ENCODE measurements at regions not wholly inside any gene's neighbourhood (a gene's known extent, or its start where the extent isn't known, plus 50 kb on each side); places are given as distances from the start of the nearest gene placed in this dataset.

- TF ChIP-seq POLR2A (IDR thresholded peaks at IDR 0.05; ENCODE audit: low read depth, low read length), result no peak
- TF ChIP-seq TAF1 (IDR thresholded peaks at IDR 0.05; ENCODE audit: low read depth, low read length), result no peak
- TF ChIP-seq POLR2AphosphoS5 (IDR thresholded peaks at IDR 0.05; ENCODE audit: low read depth, low read length), result no peak
Measured at GRCh38 chr2:185108588-185108987, 510.3 kb downstream of the ZNF804A start.

Data from GM12891 (cell line).